ENCODE measurements at regions not wholly inside any gene's neighbourhood (a gene's known extent, or its start where the extent isn't known, plus 50 kb on each side); places are given as distances from the start of the nearest gene placed in this dataset.

DNA sequence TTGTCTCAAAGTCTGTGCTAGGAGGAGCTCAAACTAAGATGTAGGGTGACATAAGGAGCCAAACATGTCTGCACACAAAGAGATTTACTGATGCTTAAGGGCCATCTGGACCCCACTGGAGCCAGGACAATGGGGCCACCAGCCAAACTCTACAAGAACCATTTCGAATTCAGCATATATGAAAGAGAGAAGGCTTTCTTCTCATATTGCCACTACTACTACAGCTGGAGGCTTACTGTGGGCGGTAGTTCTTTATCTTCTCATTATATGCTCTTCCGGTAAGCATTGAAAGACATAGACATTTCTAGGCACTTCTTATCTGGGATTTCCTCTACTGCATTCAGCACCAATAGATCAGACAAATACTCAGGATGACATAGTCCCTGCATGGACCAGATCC is 404.4 kb upstream of the PROK2 start:
- H3K27me3 ChIP-seq (replicated peaks; ENCODE audit: control insufficient read depth, insufficient read depth, low read length, poor library complexity, severe bottlenecking): no peaks in the 10 kb centered on the region
- H3K4me3 ChIP-seq (ENCODE audit: insufficient read depth, low read depth, low read length, poor library complexity, severe bottlenecking): no peak overlapping the region
- H3K27ac ChIP-seq (ENCODE audit: insufficient read depth, low read length, poor library complexity, severe bottlenecking): no peak overlapping the region
- H3K36me3 ChIP-seq (ENCODE audit: control insufficient read depth, insufficient read depth, low read length): no peaks in the 10 kb centered on the region
- no peak for DNase-seq
- no peaks in the 10 kb centered on the region for H3K9me3 ChIP-seq (ENCODE audit: control insufficient read depth, low read length)
- no peaks in the 10 kb centered on the region for H3K4me1 ChIP-seq (ENCODE audit: control insufficient read depth, insufficient read depth, low read length, poor library complexity, severe bottlenecking)

- no peaks in the 10 kb centered on the region for H3K27me3 ChIP-seq (replicated peaks; ENCODE audit: control insufficient read depth, insufficient read depth, low read length, poor library complexity, severe bottlenecking)
- H3K4me1 ChIP-seq (ENCODE audit: control insufficient read depth, insufficient read depth, low read length, poor library complexity, severe bottlenecking): no peaks in the 10 kb centered on the region
- H3K27ac ChIP-seq (ENCODE audit: insufficient read depth, low read length, poor library complexity, severe bottlenecking): no peak overlapping the region
- H3K36me3 ChIP-seq (ENCODE audit: control insufficient read depth, insufficient read depth, low read length): no peaks in the 10 kb centered on the region
- H3K4me3 ChIP-seq (ENCODE audit: insufficient read depth, low read depth, low read length, poor library complexity, severe bottlenecking): no peak overlapping the region
- no peak for DNase-seq
- H3K9me3 ChIP-seq (ENCODE audit: control insufficient read depth, low read length): no peaks in the 10 kb centered on the region
These were observed 403.6 kb upstream of the PROK2 start for GRCh38 chr3:72188536-72188935.

- H3K27me3 ChIP-seq (replicated peaks; ENCODE audit: control insufficient read depth, insufficient read depth, low read length, poor library complexity, severe bottlenecking): no peaks in the 10 kb centered on the region
- no peaks in the 10 kb centered on the region for H3K36me3 ChIP-seq (ENCODE audit: control insufficient read depth, insufficient read depth, low read length)
- no peak for DNase-seq
- no peak overlapping the region for H3K4me3 ChIP-seq (ENCODE audit: insufficient read depth, low read depth, low read length, poor library complexity, severe bottlenecking)
- no peaks in the 10 kb centered on the region for H3K4me1 ChIP-seq (ENCODE audit: control insufficient read depth, insufficient read depth, low read length, poor library complexity, severe bottlenecking)
- no peaks in the 10 kb centered on the region for H3K9me3 ChIP-seq (ENCODE audit: control insufficient read depth, low read length)
- H3K27ac ChIP-seq (ENCODE audit: insufficient read depth, low read length, poor library complexity, severe bottlenecking): no peak overlapping the region
These were observed 402.2 kb upstream of the PROK2 start for GRCh38 chr3:72187131-72187530.

- H3K9me3 ChIP-seq (ENCODE audit: control insufficient read depth, low read length): no peaks in the 10 kb centered on the region
- H3K4me3 ChIP-seq (ENCODE audit: insufficient read depth, low read depth, low read length, poor library complexity, severe bottlenecking): no peak overlapping the region
- no peaks in the 10 kb centered on the region for H3K36me3 ChIP-seq (ENCODE audit: control insufficient read depth, insufficient read depth, low read length)
- H3K4me1 ChIP-seq (ENCODE audit: control insufficient read depth, insufficient read depth, low read length, poor library complexity, severe bottlenecking): no peaks in the 10 kb centered on the region
- no peak overlapping the region for H3K27ac ChIP-seq (ENCODE audit: insufficient read depth, low read length, poor library complexity, severe bottlenecking)
- DNase-seq: no peak
- H3K27me3 ChIP-seq (replicated peaks; ENCODE audit: control insufficient read depth, insufficient read depth, low read length, poor library complexity, severe bottlenecking): no peaks in the 10 kb centered on the region
These were observed 401.5 kb upstream of the PROK2 start for GRCh38 chr3:72186400-72186855.

- Histone ChIP-seq H3K27ac (ENCODE audit: insufficient read depth, low read length, poor library complexity, severe bottlenecking) (no peak overlapping the region), H3K9me3 (ENCODE audit: control insufficient read depth, low read length) (no peaks in the 10 kb centered on the region), H3K4me1 (ENCODE audit: control insufficient read depth, insufficient read depth, low read length, poor library complexity, severe bottlenecking) (no peaks in the 10 kb centered on the region), H3K27me3 (replicated peaks; ENCODE audit: control insufficient read depth, insufficient read depth, low read length, poor library complexity, severe bottlenecking) (no peaks in the 10 kb centered on the region), H3K4me3 (ENCODE audit: insufficient read depth, low read depth, low read length, poor library complexity, severe bottlenecking) (no peak overlapping the region), H3K36me3 (ENCODE audit: control insufficient read depth, insufficient read depth, low read length) (no peaks in the 10 kb centered on the region)
- no peak for DNase-seq
These were observed 400.8 kb upstream of the PROK2 start for GRCh38 chr3:72185549-72186399.

- no peaks in the 10 kb centered on the region for H3K27me3 ChIP-seq (replicated peaks; ENCODE audit: control insufficient read depth, insufficient read depth, low read length, poor library complexity, severe bottlenecking)
- H3K4me1 ChIP-seq (ENCODE audit: control insufficient read depth, insufficient read depth, low read length, poor library complexity, severe bottlenecking): no peaks in the 10 kb centered on the region
- H3K27ac ChIP-seq (ENCODE audit: insufficient read depth, low read length, poor library complexity, severe bottlenecking): no peak overlapping the region
- no peak for DNase-seq
- H3K36me3 ChIP-seq (ENCODE audit: control insufficient read depth, insufficient read depth, low read length): no peaks in the 10 kb centered on the region
- no peak overlapping the region for H3K4me3 ChIP-seq (ENCODE audit: insufficient read depth, low read depth, low read length, poor library complexity, severe bottlenecking)
- no peaks in the 10 kb centered on the region for H3K9me3 ChIP-seq (ENCODE audit: control insufficient read depth, low read length)
These were observed 398.5 kb upstream of the PROK2 start for GRCh38 chr3:72183489-72183888.

DNA sequence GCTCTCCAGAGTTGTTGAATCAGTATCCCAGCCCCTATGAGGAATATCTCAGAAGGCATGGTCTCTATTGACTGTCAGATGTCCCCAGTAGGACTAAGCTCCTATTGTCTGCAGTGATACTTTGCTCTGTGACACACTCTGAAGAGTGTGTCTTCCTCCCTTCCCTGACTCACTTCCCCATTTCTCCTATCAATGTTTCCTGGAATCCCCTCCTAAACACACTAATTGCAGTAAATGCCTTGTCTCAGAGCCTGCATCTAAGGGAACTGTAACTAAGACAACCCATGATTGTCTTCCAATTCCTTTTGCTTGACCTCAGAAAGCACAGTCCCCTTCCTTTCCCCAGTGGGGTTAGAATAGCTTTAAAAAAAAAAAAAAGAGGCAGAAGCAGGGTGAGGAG is 397.3 kb upstream of the PROK2 start:
- Histone ChIP-seq H3K27me3 (replicated peaks; ENCODE audit: control insufficient read depth, insufficient read depth, low read length, poor library complexity, severe bottlenecking) (no peaks in the 10 kb centered on the region), H3K9me3 (ENCODE audit: control insufficient read depth, low read length) (no peaks in the 10 kb centered on the region), H3K4me1 (ENCODE audit: control insufficient read depth, insufficient read depth, low read length, poor library complexity, severe bottlenecking) (no peaks in the 10 kb centered on the region), H3K4me3 (ENCODE audit: insufficient read depth, low read depth, low read length, poor library complexity, severe bottlenecking) (no peak overlapping the region), H3K27ac (ENCODE audit: insufficient read depth, low read length, poor library complexity, severe bottlenecking) (no peak overlapping the region), H3K36me3 (ENCODE audit: control insufficient read depth, insufficient read depth, low read length) (no peaks in the 10 kb centered on the region)
- no peak for DNase-seq

DNA sequence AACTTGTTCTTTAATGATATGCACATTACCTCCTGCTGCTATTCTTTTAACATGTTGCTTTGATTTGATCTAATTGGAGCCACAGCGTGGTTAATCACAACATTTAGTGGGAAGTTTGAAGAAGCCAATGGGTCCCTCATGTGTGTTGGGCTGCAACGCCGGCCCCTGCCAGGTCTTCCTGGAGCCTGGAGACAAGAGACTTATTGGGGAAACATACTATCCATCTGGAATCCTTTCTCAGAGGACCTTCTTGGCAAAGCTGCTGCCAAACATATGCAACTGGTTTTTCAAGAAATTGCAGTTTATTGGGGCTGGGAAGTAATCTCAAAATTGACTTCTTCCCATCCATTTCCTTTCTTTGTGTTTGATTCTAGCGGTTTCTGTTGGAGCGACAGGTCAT is 396.3 kb upstream of the PROK2 start:
- Histone ChIP-seq H3K36me3 (ENCODE audit: control insufficient read depth, insufficient read depth, low read length) (no peaks in the 10 kb centered on the region), H3K4me1 (ENCODE audit: control insufficient read depth, insufficient read depth, low read length, poor library complexity, severe bottlenecking) (no peaks in the 10 kb centered on the region), H3K27me3 (replicated peaks; ENCODE audit: control insufficient read depth, insufficient read depth, low read length, poor library complexity, severe bottlenecking) (no peaks in the 10 kb centered on the region), H3K27ac (ENCODE audit: insufficient read depth, low read length, poor library complexity, severe bottlenecking) (no peak overlapping the region), H3K9me3 (ENCODE audit: control insufficient read depth, low read length) (no peaks in the 10 kb centered on the region), H3K4me3 (ENCODE audit: insufficient read depth, low read depth, low read length, poor library complexity, severe bottlenecking) (no peak overlapping the region)
- no peak for DNase-seq

- Histone ChIP-seq H3K27ac (ENCODE audit: insufficient read depth, low read length, poor library complexity, severe bottlenecking) (no peak overlapping the region), H3K36me3 (ENCODE audit: control insufficient read depth, insufficient read depth, low read length) (no peaks in the 10 kb centered on the region), H3K9me3 (ENCODE audit: control insufficient read depth, low read length) (no peaks in the 10 kb centered on the region), H3K27me3 (replicated peaks; ENCODE audit: control insufficient read depth, insufficient read depth, low read length, poor library complexity, severe bottlenecking) (no peaks in the 10 kb centered on the region), H3K4me3 (ENCODE audit: insufficient read depth, low read depth, low read length, poor library complexity, severe bottlenecking) (no peak overlapping the region), H3K4me1 (ENCODE audit: control insufficient read depth, insufficient read depth, low read length, poor library complexity, severe bottlenecking) (no peaks in the 10 kb centered on the region)
- no peak for DNase-seq
These were observed 395.5 kb upstream of the PROK2 start for GRCh38 chr3:72180405-72180804.

DNA sequence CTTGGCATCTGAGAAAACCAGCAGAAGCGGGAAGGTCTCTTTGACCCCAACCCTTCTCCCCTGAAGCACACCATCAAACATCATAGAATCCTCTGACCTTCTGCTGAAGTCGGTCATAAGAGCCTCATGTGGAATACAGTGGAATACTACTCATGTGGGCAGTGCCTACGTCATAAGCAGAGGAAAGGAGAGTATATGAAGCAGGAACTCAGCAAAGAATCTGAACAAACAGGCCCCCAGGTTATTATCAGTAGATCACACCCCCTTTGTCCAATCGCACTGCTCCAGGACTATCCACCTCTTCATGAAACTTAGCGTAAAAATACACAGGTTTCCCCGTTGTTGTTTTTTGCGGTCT is 394.1 kb upstream of the PROK2 start:
- DNase-seq: no peak
- no peak overlapping the region for H3K27ac ChIP-seq (ENCODE audit: insufficient read depth, low read length, poor library complexity, severe bottlenecking)
- peaks cover 5% of the 10 kb centered on the region for H3K27me3 ChIP-seq (replicated peaks; ENCODE audit: control insufficient read depth, insufficient read depth, low read length, poor library complexity, severe bottlenecking)
- no peaks in the 10 kb centered on the region for H3K36me3 ChIP-seq (ENCODE audit: control insufficient read depth, insufficient read depth, low read length)
- H3K4me1 ChIP-seq (ENCODE audit: control insufficient read depth, insufficient read depth, low read length, poor library complexity, severe bottlenecking): no peaks in the 10 kb centered on the region
- H3K4me3 ChIP-seq (ENCODE audit: insufficient read depth, low read depth, low read length, poor library complexity, severe bottlenecking): no peak overlapping the region
- no peaks in the 10 kb centered on the region for H3K9me3 ChIP-seq (ENCODE audit: control insufficient read depth, low read length)
